GM21367 (cell line): ENCODE measurements at regions not wholly inside any gene's neighbourhood (a gene's known extent, or its start where the extent isn't known, plus 50 kb on each side); places are given as distances from the start of the nearest gene placed in this dataset.

ENCODE experiments used
- ATAC-seq: cut with Tn5 transposase; IDR thresholded peaks from one replicate; pipeline ENCODE4 v1.9.1; 2021; ENCODE audit not compliant: unreplicated experiment

DNA sequence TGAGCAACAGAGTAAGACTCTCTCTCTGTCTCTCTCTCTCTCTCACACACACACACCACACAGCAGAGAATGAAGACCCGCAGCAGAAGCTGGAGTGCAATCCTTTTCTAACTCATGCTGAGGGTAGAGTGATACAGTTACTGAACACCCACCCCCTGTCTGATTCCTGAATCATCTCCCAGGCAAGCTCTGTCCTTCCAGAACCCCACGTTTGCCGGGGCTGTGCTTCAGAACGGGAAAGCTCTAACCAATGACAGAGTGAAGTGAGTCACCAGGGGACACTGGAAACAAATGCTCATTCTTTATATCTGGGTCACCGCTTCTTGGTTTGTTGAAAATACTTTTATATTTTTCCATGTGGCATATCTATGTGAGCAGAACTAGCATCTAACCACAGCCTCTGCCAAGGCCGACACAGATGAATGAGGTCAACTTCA is 553.7 kb upstream of the AMELY start:
- ATAC-seq: no peak

DNA sequence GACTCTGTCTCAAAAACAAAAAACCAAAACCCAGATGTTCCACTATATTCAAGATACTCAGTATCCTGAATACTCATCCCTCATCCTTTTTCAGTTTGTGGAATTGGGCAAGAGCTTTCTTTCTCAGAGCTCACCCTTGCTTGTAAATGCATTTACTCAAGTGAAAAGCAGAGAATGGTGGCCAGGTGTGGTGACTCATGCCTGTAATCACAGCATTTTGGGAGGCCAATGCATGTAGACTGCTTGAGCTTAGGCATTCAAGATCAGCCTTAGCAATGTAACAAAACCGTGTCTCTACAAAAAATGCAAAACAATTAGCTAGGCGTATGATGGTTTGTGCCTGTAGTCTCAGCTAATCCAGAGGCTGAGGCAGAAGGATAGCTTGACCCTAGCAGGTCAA is 553.2 kb upstream of the AMELY start:
- ATAC-seq: no peak

DNA sequence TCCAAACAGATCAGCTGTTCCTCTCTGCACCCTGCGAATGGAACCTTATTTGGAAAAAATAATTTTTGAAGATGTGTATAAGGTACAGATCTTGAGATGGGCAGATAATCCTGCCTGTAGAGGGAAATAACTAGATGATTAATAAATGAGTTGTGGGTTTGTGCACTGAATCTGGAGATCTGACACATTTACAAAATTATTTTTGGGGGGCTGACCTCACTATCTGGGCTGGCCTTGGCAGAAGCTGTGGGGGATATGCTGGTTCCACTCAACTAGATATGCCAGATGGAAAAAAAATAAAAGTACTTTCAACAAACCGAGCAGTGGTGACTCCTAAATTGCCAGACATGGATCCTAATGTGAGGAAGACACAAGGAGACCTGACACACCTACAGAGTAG is 552.2 kb upstream of the AMELY start:
- ATAC-seq: no peak

DNA sequence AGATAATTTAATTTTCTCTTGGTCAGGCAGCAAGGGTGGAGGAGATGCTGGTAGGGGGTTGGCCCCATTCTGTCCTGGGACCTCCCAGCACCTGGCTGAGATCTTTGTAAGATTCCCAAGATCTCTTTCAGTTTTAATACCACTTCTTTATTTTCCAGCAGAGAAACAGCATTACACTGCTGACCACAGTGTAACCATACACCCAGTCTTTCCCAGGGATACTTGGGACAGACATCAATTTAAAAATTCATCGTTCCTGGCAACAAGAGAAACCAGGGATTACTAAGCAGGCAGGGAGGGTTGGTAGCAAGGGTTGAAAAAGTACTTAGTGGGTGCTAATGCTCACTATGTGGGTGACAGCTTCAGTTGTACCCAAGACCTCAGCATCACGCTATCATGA is 551.6 kb upstream of the AMELY start:
- ATAC-seq: no peak

DNA sequence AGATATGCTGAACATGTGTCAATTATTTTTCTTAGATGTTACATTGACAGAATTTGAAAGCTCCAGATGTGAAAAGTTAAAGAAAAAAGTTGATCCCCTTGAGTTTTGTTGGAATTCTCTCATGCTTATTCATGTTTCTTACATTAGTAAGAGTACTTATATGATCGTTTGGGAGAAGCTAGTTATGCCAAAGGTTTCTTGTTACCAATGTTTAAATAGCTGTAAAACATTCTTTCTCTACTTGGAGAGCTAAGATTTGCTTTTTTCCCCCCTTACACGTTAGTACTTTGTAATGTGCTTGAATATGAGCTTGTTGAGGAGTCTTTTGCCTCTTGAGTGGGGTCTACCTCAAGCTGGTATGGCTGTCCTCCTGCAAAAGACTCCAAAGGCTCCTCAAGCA is 551.1 kb upstream of the AMELY start:
- ATAC-seq: no peak

DNA sequence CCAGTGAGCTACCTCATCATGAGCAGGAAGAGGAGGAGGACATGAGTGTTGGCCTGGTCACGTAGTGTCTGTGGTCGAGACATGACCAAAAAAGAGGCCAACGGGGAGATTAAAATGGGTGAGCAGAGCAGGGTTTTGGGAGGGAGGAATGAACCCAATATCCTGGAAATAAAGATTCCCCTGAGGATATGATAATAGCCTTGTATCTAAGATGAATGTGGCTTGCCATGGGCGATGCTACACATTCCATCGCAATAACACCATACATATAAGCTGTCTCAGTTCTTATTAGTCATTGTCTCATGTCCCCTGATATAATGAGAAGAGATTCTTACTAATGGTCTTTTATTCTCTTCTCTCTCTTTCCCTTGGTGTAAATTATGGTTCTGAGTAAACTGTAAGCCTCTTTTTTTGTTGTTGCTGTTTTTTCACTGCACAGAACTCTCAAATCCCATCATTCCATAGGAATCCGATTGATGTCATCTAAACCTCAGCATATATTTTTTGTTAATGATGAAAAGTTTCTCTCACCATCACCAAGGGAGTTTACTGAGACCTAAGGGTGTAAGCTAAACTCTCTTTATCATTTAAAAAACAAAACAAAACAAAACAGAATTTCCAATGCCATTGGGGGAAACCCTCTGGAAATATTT is 550.4 kb upstream of the AMELY start:
- ATAC-seq: no peak

DNA sequence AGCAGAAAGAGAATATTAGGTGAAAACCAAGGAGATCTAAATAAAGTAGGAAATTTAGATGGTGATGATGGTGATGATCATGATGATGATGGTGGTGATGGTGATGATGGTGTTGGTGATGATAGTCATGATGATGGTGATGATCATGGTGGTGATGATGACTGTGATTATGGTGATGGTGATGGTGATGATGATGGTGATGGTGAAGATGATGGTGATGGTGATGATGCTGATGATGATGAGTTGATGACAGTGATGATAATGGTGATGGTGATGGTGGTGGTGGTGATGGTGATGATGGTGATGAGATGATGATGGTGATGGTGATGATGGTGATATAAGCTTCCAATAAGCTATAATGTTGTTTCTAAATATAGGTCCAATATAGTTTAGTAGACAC is 548.2 kb upstream of the AMELY start:
- ATAC-seq: no peak

DNA sequence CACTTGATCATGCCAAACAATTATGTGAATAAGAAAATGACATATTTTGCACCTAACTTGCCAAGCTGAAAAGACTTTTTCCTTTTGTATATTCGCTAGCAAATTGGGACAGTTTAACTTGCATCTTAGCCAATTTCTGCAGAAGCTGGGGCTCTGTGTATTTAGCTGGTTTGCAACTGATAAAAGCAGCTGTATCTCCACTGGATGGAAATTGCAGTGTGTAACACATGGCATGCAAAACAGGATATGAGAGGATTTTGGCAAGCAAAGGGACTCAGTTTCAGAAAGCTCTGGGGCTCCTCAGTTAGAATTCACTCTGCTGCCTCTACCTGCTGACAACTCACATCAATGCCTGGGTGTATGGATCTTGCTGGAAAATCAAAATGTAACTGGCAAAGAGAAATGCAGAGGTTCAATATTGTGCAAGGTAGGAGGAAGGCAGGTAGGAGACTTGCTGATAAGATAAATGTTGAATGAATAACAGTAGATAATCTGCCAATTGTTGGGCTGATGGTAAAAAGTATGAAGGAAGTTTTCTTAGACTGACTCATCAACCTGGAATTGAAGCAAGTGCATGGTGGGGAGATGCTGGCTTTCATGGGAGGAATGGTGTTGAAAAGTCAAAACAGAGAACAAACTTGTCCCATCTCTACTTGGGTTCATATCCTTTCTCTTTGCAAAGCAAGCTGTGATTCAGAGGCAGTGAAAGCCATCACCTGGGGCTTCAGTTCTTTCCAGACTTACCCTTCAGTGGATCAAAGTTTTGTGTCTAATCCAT is 546.9 kb upstream of the AMELY start:
- no peak for ATAC-seq

DNA sequence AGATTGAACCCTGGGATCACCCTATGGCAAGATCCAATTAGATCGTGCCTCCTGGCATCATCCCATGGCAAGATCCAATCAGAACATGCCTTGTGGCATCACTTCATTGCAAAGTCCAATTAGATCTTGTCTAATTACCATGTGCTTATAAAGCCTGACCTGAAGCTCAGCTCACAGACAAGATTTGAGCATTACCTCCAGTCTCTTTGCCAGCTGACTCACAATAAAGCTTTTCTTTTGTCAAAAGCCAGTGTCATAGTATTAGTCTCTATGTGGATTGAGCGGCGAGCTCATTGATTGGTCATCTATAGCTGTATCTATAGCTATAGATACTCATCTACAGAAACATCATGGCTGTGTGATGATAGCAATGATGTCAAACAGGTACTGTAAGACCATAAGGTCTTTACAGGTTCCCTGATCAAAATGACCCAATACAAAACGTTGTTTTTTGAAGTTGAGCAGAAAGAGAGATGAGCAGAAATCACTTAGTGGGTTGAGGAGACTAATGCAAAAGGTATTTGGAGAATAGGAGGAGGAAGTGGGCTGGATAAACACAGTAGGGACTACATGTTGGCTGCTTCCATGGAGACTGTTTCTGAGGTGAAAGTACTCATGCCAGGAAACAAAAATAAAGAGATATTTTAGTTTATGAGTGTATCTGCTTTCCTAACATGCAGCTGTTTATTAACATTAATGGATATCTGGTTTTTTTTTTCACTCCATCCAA is 545.9 kb upstream of the AMELY start:
- no peak for ATAC-seq

DNA sequence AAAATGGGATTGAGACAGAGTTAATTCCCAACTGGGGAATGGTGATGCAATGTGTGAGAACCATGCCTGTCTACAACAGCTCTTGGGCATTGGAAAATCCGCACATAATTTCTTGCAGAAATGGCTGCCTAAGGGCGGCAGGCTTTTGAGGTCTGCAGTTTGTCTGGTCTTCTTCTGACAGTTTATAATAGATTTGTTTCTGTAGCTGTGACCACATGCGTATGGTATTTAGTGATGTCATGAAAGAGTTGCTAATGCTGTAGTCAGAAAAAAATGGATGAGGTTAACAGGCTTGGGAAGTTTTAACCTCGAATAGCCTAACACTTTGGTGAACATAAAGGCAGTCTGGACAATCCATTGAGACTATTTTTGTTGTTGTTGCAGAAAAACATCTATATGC is 544.1 kb upstream of the AMELY start:
- ATAC-seq: no peak

DNA sequence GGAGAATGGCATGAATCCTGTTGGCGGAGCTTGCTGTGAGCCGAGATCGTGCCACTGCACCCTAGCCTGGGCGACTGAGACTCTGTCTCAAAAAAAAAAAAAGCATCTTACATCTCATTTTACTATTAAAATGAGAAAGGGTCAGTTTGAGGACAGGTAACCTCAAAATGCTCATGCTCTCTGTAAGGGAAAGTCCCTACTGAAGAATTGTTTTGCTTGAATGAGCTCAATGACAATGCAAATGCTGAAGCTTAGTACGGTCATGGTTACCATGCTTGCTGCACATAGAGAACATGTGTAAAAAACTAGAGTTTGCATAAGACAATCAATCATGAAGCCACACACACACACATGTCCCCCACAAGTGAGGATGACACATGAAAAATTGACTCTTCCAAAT is 541.8 kb upstream of the AMELY start:
- ATAC-seq: peak; percentile 87

DNA sequence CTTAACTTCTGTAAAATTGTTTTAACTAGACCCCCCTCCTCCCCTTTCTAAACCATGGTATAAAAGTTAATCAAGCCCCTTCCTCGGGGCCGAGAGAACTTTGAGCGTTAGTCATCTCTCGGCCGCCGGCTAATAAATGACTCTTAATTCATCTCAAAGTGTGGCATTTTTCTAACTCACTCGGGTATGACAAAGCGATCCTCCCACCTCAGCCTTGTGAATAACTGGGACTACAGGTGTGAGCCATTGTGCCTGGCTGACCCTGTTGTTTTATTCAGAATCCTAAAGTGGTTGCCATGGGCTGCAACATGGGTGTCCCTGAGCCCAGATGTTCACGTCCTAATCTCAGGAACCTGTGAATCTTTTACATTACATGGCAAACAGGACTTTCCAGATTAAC is 540.7 kb upstream of the AMELY start:
- ATAC-seq: no peak

DNA sequence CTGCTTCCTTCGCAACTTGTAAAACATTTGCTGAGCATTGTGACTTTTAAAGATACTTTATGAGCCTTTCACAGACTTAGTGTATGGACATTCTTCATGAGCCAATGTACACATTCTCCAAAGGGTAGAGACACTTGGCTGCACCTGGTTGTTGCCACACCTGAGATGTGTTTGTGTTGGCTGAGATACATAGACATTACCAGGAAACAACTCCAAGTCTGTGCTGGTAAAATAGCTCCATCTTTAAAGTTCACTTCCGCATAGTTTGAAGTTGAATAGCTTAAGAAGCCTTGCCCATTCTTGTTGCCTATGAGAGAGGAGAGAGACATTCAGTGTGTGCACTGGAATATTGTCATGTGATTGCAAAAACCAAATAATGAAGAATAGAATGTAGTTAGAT is 538.3 kb upstream of the AMELY start:
- ATAC-seq: no peak

DNA sequence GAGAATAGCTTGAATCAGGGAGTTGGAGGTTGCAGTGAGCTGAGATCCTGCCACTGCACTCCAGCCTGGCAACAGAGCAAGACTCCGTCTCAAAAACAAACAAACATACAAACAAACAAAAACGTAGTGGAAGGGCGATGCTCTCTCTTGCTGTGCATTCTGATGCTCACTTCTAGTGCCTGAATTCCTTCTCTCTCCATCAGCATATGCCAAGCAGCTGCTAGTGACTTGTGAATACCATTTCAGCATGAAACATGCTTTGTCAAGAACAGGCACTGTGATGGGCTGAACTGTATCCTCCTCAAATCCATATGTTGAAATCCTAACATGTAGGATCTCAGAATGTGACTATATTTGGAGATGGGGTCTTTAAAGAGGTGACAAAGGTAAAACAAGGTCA is 537.1 kb upstream of the AMELY start:
- no peak for ATAC-seq

DNA sequence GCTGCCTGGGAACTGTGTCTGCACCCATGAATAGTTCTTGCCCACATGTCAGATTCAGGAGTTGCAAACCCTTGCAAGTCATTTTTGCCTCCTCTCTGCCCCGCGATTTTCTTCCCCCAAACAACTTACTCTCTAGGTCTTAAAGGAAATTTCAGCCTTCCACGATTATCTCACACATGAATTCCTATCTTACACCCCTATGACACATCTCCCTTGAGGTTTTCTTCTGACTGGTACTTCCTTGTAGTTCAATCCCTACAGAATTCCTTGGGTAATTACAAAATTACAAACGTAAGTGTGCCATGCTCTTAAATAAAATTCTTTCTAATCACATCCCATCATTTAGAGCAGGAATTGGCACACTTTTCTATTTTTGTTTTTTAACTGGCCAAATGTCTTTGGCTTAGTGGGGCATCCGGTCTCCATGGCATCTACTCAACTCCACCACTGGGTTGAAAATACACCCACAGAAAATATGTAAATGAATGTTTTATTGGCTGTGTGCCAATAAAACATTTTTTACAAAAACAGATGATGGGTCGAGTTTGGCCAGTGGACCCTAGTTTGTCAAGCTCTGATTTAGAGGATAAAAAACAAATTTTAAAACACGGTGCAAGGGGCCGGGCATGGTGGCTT is 536.4 kb upstream of the AMELY start:
- ATAC-seq: no peak

DNA sequence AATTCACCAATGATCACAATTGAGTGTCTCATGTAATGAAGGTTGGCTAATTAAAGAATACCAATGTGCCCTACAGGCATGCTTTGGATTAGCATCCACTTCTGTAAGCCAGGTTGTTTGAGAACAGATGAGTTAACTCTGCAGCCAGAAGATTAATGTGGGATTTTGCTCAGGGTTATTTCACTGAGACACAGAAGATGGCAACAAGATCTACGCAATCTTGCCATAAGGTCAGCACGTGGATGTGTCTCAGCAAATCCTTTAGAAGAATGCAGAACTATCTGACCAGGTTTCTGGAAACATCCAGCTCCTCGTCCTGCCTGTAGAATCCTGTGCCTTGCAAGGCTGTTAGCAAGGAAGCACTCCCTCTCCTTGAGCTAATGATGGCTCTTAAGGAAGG is 532.6 kb upstream of the AMELY start:
- no peak for ATAC-seq

DNA sequence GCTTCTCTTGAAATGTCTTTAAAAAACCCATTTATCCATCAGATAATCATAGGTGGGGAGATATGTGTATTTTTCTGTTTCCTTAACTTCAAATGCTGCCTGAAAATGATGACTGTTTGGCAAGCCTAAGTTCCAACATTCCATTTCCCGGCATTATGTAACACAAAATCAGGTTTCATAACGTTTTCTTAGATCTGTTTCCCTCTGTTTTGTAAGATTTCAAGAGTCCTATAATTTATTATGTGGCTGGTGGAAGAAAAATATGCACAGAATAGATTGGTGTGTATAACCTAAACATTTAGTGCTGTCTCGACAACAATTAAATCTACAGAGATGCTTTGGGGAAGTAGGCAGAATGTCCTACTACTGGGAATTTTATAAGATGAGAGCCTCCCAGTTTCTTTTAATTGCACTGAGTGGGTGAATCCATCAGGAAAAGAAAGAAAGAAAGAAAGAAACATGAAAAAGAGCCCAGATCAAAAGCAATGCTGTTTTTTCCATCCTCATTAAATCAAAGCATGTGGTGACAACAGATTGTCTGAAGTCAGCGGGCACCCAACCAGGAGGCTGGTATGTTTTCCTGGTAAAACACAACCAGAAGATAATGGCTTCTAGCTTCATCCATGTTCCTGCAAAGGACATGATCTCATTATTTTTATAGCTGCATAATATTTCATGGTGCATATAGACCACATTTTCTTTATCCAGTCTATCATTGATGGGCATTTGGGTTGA is 529.4 kb upstream of the AMELY start:
- ATAC-seq: no peak

DNA sequence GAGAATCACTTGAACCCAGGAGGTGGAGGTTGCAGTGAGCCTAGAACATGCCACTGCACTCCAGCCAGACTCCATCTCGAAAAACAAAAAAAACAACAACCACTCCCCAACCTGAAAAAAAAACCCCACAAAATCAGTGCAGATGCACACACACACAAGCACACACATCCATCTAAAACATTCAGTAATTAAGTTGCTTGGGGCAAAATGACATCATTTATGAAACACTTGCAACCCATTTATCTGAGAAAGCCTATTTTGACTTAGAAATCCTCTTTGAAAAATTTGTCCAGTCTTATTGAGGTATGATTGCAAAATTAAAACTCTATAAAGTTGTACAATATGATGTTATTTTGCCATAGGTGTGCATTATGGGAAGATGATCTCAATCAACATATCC is 525.5 kb upstream of the AMELY start:
- ATAC-seq: no peak

DNA sequence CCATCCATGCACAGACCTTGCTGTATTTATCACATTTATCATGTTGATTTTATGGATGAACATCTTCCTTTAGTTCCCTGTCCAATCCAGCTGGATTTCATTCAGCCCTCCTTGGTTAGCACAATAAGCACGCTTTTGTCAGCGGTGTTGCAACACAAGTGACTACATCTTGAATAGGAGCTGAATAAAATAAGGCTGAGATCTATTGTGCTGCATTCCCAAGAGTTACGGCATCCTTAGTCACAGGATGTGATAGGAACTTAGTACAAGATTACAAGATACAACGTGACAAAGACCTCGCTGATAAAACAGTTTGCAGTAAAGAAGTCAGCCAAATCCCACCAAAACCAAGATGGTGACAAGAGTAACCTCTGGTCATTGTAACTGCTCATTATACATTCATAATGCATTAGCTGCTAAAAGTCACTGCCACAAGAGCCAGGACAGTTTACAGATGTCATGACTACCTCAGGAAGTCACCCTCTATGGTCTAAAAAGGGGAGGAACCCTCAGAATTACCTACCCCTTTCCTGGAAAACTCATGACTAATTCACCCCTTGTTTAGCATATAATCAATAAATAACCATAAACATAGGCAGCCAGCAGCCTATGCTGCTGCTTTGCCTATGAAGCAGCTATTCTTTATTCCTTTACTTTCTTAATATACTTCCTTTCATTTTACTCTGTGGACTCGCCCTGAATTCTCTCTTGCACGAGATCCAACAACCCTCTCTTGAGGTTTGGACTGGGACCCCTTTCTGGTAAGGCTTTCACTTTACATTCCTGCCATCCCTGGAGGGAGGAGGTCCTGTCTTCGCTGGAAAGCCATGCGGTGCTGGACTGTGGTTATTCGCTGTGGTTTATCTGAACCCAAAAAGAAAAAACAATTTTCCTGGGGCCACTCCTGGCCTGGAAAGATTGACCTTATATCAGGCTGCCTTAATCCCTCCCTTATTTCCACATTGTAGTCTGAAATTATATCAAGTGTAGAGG is 522.6 kb upstream of the AMELY start:
- ATAC-seq: no peak

DNA sequence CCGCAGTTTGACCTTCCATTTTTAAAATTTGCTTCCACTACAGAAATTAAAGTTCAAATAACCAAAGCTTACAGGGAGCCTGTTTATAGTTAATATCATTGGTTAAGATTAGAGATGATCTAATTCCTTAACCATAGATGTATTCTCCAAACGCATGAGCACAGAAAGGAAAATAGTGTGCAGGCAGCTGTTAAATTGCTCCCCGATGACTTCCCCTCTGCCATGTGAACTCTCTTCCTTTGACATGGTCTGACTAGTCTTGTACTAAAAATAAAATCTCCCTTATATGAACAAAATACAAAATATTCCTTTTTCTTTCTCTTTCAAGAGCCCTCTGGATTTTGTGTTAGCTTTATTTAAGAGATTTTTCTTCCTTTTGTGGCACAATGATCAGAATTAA is 507.6 kb upstream of the AMELY start:
- no peak for ATAC-seq
